Gastrocnemius medialis (tissue), 4 donors: ENCODE measurements at regions not wholly inside any gene's neighbourhood (a gene's known extent, or its start where the extent isn't known, plus 50 kb on each side); places are given as distances from the start of the nearest gene placed in this dataset.

Source experiments
- ATAC-seq, 2 donors: fragments of 150-250 bp; one replicate each; pipeline ENCODE4 v1.9.1; 2016
- DNase-seq, 2 donors: peaks; one replicate each; pipeline ENCODE4 v3.0.0-alpha.2; 2019
- H3K27ac ChIP-seq, 4 donors: fragments of 200-600 bp; sonication (generic); 1 replicate in 1 of 4; 2 replicates in 3 of 4; pipeline ENCODE4 v1.5.1; 2016 to 2018; ENCODE audit warnings: mild to moderate bottlenecking in 2 of 4, moderate library complexity in 1 of 4
- H3K27me3 ChIP-seq, 3 donors: fragments of 200-600 bp; sonication (generic) in 2 of 3; 1 replicate in 1 of 3; 2 replicates in 2 of 3; pipeline versions ENCODE4 v1.5.1 to v1.6.0; 2016 to 2019; ENCODE audit warnings: mild to moderate bottlenecking in 1 of 3, moderate library complexity in 1 of 3
- H3K36me3 ChIP-seq, 2 donors: fragments of 200-600 bp; sonication (generic) in 1 of 2; one replicate each; pipeline ENCODE4 v1.5.1; 2017 to 2018
- H3K4me1 ChIP-seq, 2 donors: fragments of 200-600 bp; sonication (generic) in 1 of 2; one replicate each; pipeline ENCODE4 v1.5.1; 2016 to 2017; ENCODE audit warnings: mild to moderate bottlenecking in 2 of 2
- H3K4me3 ChIP-seq, 4 donors: fragments of 200-600 bp; sonication (generic) in 3 of 4; 1 replicate in 1 of 4; 2 replicates in 3 of 4; pipeline ENCODE4 v1.5.1; 2016 to 2019; ENCODE audit warnings: mild to moderate bottlenecking in 2 of 4
- H3K9me3 ChIP-seq, 3 donors: fragments of 200-600 bp; sonication (generic) in 2 of 3; 1 replicate in 1 of 3; 2 replicates in 2 of 3; pipeline ENCODE4 v1.5.1; 2016 to 2019
- POLR2A ChIP-seq, 2 donors: fragments of 450-650 bp; IDR thresholded peaks; one replicate each; pipeline ENCODE4 v1.6.1; 2017; ENCODE audit warnings: antibody characterized with exemption in 2 of 2, mild to moderate bottlenecking in 2 of 2, moderate library complexity in 2 of 2
- in situ Hi-C, 4 donors: fragments of 200-750 bp; cut with MboI; loops; one replicate each; pipeline versions ENCODE4 v1.15.0 to v1.8.0; 2017; ENCODE audit warnings: low sequenced_read_pairs in 4 of 4
- intact Hi-C: fragments of 100-400 bp; cut with DNase I; formaldehyde crosslinking; loops from one replicate; pipeline ENCODE4 v1.15.1; 2023; ENCODE audit warnings: low total_unique reads
- TF ChIP-seq, protein P1 (sequence below), 5 experiments: fragments of 450-650 bp in 3 of 5; fragments of 200-600 bp in 2 of 5; sonication (generic) in 2 of 5; IDR thresholded peaks in 4 of 5; conservative IDR thresholded peaks in 1 of 5; 1 replicate in 4 of 5; 2 replicates in 1 of 5; pipeline ENCODE4 v1.5.1; 2016 to 2019; ENCODE audit warnings: antibody characterized with exemption in 5 of 5, mild to moderate bottlenecking in 3 of 5, moderate library complexity in 3 of 5

- ATAC-seq = no peak
- in situ Hi-C loops = no loop called here
Observed at GRCh38 chr6:67285770-67286495, 1349.1 kb upstream of the ADGRB3 start.

DNA sequence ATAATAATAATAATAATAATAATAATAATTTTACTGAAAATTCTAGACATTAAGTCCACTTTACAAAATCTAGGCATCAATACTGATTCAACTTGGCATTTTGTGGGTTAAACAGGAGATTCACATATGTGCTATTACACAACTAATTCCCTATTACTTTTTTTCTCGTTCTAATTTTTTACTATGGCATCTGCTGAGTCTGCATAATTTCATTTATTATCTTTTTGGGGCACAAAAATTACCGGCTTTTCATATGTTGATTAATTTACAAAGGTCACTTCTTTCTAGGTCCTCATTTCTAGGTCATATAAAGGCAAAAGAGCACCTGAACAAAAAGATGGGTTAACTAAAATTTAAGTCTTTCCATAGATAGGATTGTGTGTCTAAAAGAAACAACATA lies 1357.8 kb upstream of the ADGRB3 start:
- ATAC-seq (no peak), DNase-seq (no peak)
- no peak for TF ChIP-seq POLR2A (IDR thresholded peaks at IDR 0.05)
- TF ChIP-seq, protein P1, sequence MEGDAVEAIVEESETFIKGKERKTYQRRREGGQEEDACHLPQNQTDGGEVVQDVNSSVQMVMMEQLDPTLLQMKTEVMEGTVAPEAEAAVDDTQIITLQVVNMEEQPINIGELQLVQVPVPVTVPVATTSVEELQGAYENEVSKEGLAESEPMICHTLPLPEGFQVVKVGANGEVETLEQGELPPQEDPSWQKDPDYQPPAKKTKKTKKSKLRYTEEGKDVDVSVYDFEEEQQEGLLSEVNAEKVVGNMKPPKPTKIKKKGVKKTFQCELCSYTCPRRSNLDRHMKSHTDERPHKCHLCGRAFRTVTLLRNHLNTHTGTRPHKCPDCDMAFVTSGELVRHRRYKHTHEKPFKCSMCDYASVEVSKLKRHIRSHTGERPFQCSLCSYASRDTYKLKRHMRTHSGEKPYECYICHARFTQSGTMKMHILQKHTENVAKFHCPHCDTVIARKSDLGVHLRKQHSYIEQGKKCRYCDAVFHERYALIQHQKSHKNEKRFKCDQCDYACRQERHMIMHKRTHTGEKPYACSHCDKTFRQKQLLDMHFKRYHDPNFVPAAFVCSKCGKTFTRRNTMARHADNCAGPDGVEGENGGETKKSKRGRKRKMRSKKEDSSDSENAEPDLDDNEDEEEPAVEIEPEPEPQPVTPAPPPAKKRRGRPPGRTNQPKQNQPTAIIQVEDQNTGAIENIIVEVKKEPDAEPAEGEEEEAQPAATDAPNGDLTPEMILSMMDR (IDR thresholded peaks at IDR 0.05 in 4 of 5, conservative IDR thresholded peaks at IDR 0.05 in 1 of 5) = no peak
- H3K36me3 ChIP-seq = no peaks in the 10 kb centered on the region
- in situ Hi-C loops (no loop called here), intact Hi-C loops (no loop called here)
- H3K4me1 ChIP-seq = no peaks in the 10 kb centered on the region
- no peaks in the 10 kb centered on the region for H3K9me3 ChIP-seq
- H3K4me3 ChIP-seq = no peak overlapping the region
- H3K27me3 ChIP-seq = no peaks in the 10 kb centered on the region
- no peak overlapping the region for H3K27ac ChIP-seq

More at GRCh38 chr6:67285770-67286495, 1349.1 kb upstream of the ADGRB3 start:
- Histone ChIP-seq H3K9me3 (no peaks in the 10 kb centered on the region), H3K27me3 (no peaks in the 10 kb centered on the region), H3K4me1 (no peaks in the 10 kb centered on the region), H3K36me3 (no peaks in the 10 kb centered on the region), H3K4me3 (no peak overlapping the region), H3K27ac (no peak overlapping the region)
- TF ChIP-seq POLR2A (IDR thresholded peaks at IDR 0.05) = no peak
- TF ChIP-seq, protein P1 (IDR thresholded peaks at IDR 0.05 in 4 of 5, conservative IDR thresholded peaks at IDR 0.05 in 1 of 5) = no peak
- DNase-seq = no peak
- intact Hi-C loops = no loop called here

- H3K27me3 ChIP-seq = no peaks in the 10 kb centered on the region
- no peaks in the 10 kb centered on the region for H3K4me1 ChIP-seq
- no peak overlapping the region for H3K4me3 ChIP-seq
- ATAC-seq = no peak
- in situ Hi-C loops (no loop called here), intact Hi-C loops (no loop called here)
- DNase-seq = no peak
- no peaks in the 10 kb centered on the region for H3K9me3 ChIP-seq
- no peaks in the 10 kb centered on the region for H3K36me3 ChIP-seq
- no peak overlapping the region for H3K27ac ChIP-seq
- TF ChIP-seq POLR2A (IDR thresholded peaks at IDR 0.05) = no peak
- TF ChIP-seq, protein P1 (IDR thresholded peaks at IDR 0.05 in 4 of 5, conservative IDR thresholded peaks at IDR 0.05 in 1 of 5) = no peak
Observed at GRCh38 chr6:67265996-67266921, 1368.8 kb upstream of the ADGRB3 start.

GRCh38 chr6:67252663-67253062 lies 1382.4 kb upstream of the ADGRB3 start:
- no peak for TF ChIP-seq POLR2A (IDR thresholded peaks at IDR 0.05)
- TF ChIP-seq, protein P1 (IDR thresholded peaks at IDR 0.05 in 4 of 5, conservative IDR thresholded peaks at IDR 0.05 in 1 of 5) = no peak
- H3K9me3 ChIP-seq = no peaks in the 10 kb centered on the region
- no peak overlapping the region for H3K4me3 ChIP-seq
- H3K27ac ChIP-seq = no peak overlapping the region
- H3K4me1 ChIP-seq = no peaks in the 10 kb centered on the region
- no peaks in the 10 kb centered on the region for H3K36me3 ChIP-seq
- ATAC-seq (no peak), DNase-seq (no peak)
- in situ Hi-C loops = no loop called here
- intact Hi-C loops = no loop called here
- no peaks in the 10 kb centered on the region for H3K27me3 ChIP-seq
